Trophoblast cell (in vitro differentiated cells and primary cell): ENCODE measurements at regions not wholly inside any gene's neighbourhood (a gene's known extent, or its start where the extent isn't known, plus 50 kb on each side); places are given as distances from the start of the nearest gene placed in this dataset.

Experiments used
- DNase-seq, 2 donors: peaks; one replicate each; pipeline ENCODE4 v3.0.0-alpha.2; 2016
- H2AFZ ChIP-seq: 2 replicates; pipeline ENCODE4 v1.6.1; 2013; ENCODE audit warnings: low read length, moderate library complexity, mild to moderate bottlenecking; ENCODE audit not compliant: insufficient read depth, poor library complexity
- H2AK5ac ChIP-seq: 2 replicates; pipeline ENCODE4 v1.6.1; 2013; ENCODE audit warnings: mild to moderate bottlenecking, low read length
- H2BK120ac ChIP-seq: 2 replicates; pipeline ENCODE4 v1.6.1; 2013; ENCODE audit warnings: low read length, mild to moderate bottlenecking, moderate library complexity; ENCODE audit not compliant: insufficient read depth, poor library complexity
- H2BK12ac ChIP-seq: 2 replicates; pipeline ENCODE4 v1.6.1; 2013; ENCODE audit warnings: mild to moderate bottlenecking, low read length, moderate library complexity
- H2BK5ac ChIP-seq: 2 replicates; pipeline ENCODE4 v1.6.1; 2013; ENCODE audit warnings: low read length, low read depth, moderate library complexity, mild to moderate bottlenecking; ENCODE audit not compliant: poor library complexity
- H3K14ac ChIP-seq: 2 replicates; pipeline ENCODE4 v1.6.1; 2013; ENCODE audit warnings: mild to moderate bottlenecking, low read length
- H3K18ac ChIP-seq: 2 replicates; pipeline ENCODE4 v1.6.1; 2013; ENCODE audit warnings: mild to moderate bottlenecking, low read length
- H3K23ac ChIP-seq: 2 replicates; pipeline ENCODE4 v1.6.1; 2013; ENCODE audit warnings: low read length
- H3K27ac ChIP-seq: 2 replicates; pipeline ENCODE4 v1.5.1; 2013; ENCODE audit warnings: low read depth, mild to moderate bottlenecking, inconsistent platforms, low read length, moderate library complexity
- H3K27me3 ChIP-seq: 2 replicates; pipeline ENCODE4 v1.6.1; 2013; ENCODE audit warnings: inconsistent platforms, mild to moderate bottlenecking, low read length, moderate library complexity; ENCODE audit not compliant: insufficient read depth
- H3K36me3 ChIP-seq, 2 experiments: 1 replicate in 1 of 2; 2 replicates in 1 of 2; pipeline ENCODE4 v1.6.1; 2013; ENCODE audit warnings: low read length in 2 of 2, mild to moderate bottlenecking in 2 of 2, moderate library complexity in 1 of 2; ENCODE audit not compliant: insufficient read depth in 2 of 2, control insufficient read depth in 1 of 2
- H3K4ac ChIP-seq: 2 replicates; pipeline ENCODE4 v1.6.1; 2013; ENCODE audit warnings: low read depth, mild to moderate bottlenecking, low read length, moderate library complexity
- H3K4me1 ChIP-seq, 2 experiments: 1 replicate in 1 of 2; 2 replicates in 1 of 2; pipeline ENCODE4 v1.6.1; 2013; ENCODE audit warnings: low read length in 2 of 2, mild to moderate bottlenecking in 2 of 2, moderate library complexity in 1 of 2; ENCODE audit not compliant: insufficient read depth in 2 of 2, control insufficient read depth in 1 of 2
- H3K4me2 ChIP-seq: 2 replicates; pipeline ENCODE4 v1.6.1; 2013; ENCODE audit warnings: inconsistent platforms, mild to moderate bottlenecking, low read length, moderate library complexity
- H3K4me3 ChIP-seq: 2 replicates; pipeline ENCODE4 v1.5.1; 2013; ENCODE audit warnings: mild to moderate bottlenecking, low read depth, low read length, inconsistent platforms
- H3K79me1 ChIP-seq: one replicate; pipeline ENCODE4 v1.6.1; 2013; ENCODE audit warnings: low read length
- H3K79me2 ChIP-seq: 2 replicates; pipeline ENCODE4 v1.6.1; 2013; ENCODE audit warnings: low read length, mild to moderate bottlenecking; ENCODE audit not compliant: control insufficient read depth, insufficient read depth, poor library complexity
- H3K9ac ChIP-seq: 2 replicates; pipeline ENCODE4 v1.6.1; 2013; ENCODE audit warnings: mild to moderate bottlenecking, low read length
- H3K9me3 ChIP-seq: 2 replicates; pipeline ENCODE4 v1.6.1; 2013; ENCODE audit warnings: low read depth, mild to moderate bottlenecking, control low read depth, inconsistent platforms, low read length; ENCODE audit not compliant: insufficient read depth
- H4K12ac ChIP-seq: 2 replicates; pipeline ENCODE4 v1.6.1; 2013; ENCODE audit warnings: low read depth, mild to moderate bottlenecking, low read length, moderate library complexity
- H4K8ac ChIP-seq: 2 replicates; pipeline ENCODE4 v1.6.1; 2013; ENCODE audit warnings: low read depth, mild to moderate bottlenecking, low read length, moderate library complexity
- H4K91ac ChIP-seq: one replicate; pipeline ENCODE4 v1.6.1; 2013; ENCODE audit warnings: low read depth, mild to moderate bottlenecking, low read length, moderate library complexity
- WGBS: extraction: QIAGEN DNeasy Blood & Tissue Kit; methylation state at CpG from one replicate; pipeline ENCODE4 v1.1.7; 2013; ENCODE audit warnings: missing lambda C conversion rate; ENCODE audit not compliant: insufficient read length, insufficient coverage; ENCODE audit errors: extremely low coverage; 5-methylcytosine and 5-hydroxymethylcytosine counted together

DNA sequence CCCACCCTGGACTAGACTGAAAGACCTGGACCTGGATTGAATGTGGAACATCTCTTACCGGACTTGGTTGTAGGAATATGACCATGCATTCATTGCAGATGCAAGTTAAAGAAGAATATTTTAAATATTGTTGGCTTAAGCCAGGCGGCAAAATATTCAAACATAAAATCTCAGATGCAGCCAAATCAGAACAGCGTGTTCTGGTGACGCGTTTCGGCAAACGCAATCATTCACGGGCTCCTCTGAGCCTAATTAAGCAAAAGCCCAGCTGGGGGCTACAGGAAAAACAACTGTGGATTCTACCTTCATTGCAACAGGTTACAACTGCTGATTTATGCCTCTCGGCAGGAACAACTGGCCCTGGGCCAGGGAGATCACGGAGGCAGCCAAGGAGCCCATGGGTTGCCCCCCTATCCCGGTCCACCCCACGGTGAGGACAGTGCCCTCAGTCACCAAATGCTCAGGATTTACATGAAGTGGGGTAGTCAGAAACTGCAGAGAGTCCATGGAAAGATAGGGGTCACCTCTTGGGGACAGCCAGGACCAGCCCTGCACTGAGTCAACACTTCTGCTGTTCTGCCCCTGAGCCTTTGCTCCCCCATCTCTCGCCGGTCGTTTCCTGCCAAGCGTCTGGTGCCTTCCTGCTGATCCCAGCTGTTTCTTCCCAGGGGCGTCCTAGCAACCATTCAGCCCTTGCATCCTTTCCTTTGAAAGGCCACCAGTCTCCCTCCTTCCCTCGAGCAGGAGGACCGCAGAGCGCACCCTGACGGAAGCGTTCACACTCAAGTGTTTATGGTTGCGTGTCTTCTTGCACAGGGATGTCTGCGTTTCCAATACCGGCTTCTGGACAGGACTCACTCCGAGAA lies 64.4 kb upstream of the SFMBT2 start:
- H2AFZ ChIP-seq = no peak overlapping the region
- no peak overlapping the region for H3K4ac ChIP-seq
- H2AK5ac ChIP-seq = no peak overlapping the region
- H3K23ac ChIP-seq = no peak overlapping the region
- H3K79me2 ChIP-seq = no peaks in the 10 kb centered on the region
- no peak overlapping the region for H3K27ac ChIP-seq
- no peak overlapping the region for H3K18ac ChIP-seq
- no peak overlapping the region for H3K14ac ChIP-seq
- no peaks in the 10 kb centered on the region for H3K9me3 ChIP-seq
- WGBS = no CpG with 5 or more reads among the region's 26 CpGs
- no peak overlapping the region for H2BK12ac ChIP-seq
- H3K4me3 ChIP-seq = no peak overlapping the region
- H3K36me3 ChIP-seq = no peaks in the 10 kb centered on the region
- no peak overlapping the region for H4K91ac ChIP-seq
- no peaks in the 10 kb centered on the region for H3K4me1 ChIP-seq
- H3K9ac ChIP-seq = no peak overlapping the region
- no peaks in the 10 kb centered on the region for H3K79me1 ChIP-seq
- no peaks in the 10 kb centered on the region for H3K27me3 ChIP-seq
- H3K4me2 ChIP-seq = no peak overlapping the region
- H4K12ac ChIP-seq = no peak overlapping the region
- DNase-seq = no peak
- H2BK5ac ChIP-seq = no peak overlapping the region
- H4K8ac ChIP-seq = no peak overlapping the region
- H2BK120ac ChIP-seq = no peak overlapping the region

DNA sequence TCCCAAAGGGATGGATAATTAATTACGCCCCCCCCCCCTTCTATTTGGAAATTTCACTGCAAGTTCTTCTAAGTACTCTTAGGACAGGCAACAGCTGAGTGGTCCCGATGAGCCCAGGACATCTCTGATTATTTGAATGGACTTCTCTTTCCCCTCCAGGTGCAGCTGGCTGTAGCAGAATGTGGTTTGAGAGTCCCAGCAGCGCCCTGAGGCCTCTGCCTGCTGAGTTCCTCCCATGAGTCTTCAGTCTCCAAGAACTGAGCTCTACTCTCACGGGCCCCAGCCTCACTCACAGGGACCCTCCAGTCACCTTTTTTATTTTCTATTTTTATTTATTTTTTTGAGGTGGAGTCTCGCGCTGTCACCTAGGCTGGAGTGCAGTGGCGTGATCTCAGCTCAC lies 63.6 kb upstream of the SFMBT2 start:
- Histone ChIP-seq H3K27ac (no peak overlapping the region), H2BK12ac (no peak overlapping the region), H2BK120ac (no peak overlapping the region), H4K8ac (no peak overlapping the region), H3K23ac (no peak overlapping the region), H4K91ac (no peak overlapping the region), H3K27me3 (no peaks in the 10 kb centered on the region), H3K4ac (no peak overlapping the region), H3K9me3 (no peaks in the 10 kb centered on the region), H2AFZ (no peak overlapping the region), H3K4me3 (no peak overlapping the region), H3K36me3 (no peaks in the 10 kb centered on the region), H2BK5ac (no peak overlapping the region), H3K14ac (no peak overlapping the region), H3K79me2 (no peaks in the 10 kb centered on the region), H3K4me2 (no peak overlapping the region), H3K4me1 (no peaks in the 10 kb centered on the region), H4K12ac (no peak overlapping the region), H3K9ac (no peak overlapping the region), H3K18ac (no peak overlapping the region), H2AK5ac (no peak overlapping the region), H3K79me1 (no peaks in the 10 kb centered on the region)
- WGBS = no CpG with 5 or more reads among the region's 7 CpGs
- DNase-seq = no peak

GRCh38 chr10:7473474-7473873 lies 62.6 kb upstream of the SFMBT2 start:
- Histone ChIP-seq H3K18ac (no peak overlapping the region), H4K12ac (no peak overlapping the region), H2AFZ (no peak overlapping the region), H2BK5ac (no peak overlapping the region), H3K4ac (no peak overlapping the region), H3K27me3 (no peaks in the 10 kb centered on the region), H3K79me1 (no peaks in the 10 kb centered on the region), H3K27ac (no peak overlapping the region), H3K79me2 (no peaks in the 10 kb centered on the region), H4K91ac (no peak overlapping the region), H2BK12ac (no peak overlapping the region), H4K8ac (no peak overlapping the region), H3K36me3 (no peaks in the 10 kb centered on the region), H3K4me3 (no peak overlapping the region), H3K9ac (no peak overlapping the region), H3K23ac (no peak overlapping the region), H2AK5ac (no peak overlapping the region), H3K9me3 (no peaks in the 10 kb centered on the region), H3K14ac (no peak overlapping the region), H3K4me2 (no peak overlapping the region), H3K4me1 (no peaks in the 10 kb centered on the region), H2BK120ac (no peak overlapping the region)
- no peak for DNase-seq

GRCh38 chr10:7471720-7472367 lies 61.0 kb upstream of the SFMBT2 start:
- no CpG with 5 or more reads among the region's 9 CpGs for WGBS
- Histone ChIP-seq H3K14ac (no peak overlapping the region), H3K4me3 (no peak overlapping the region), H3K9ac (no peak overlapping the region), H2AFZ (no peak overlapping the region), H3K36me3 (no peaks in the 10 kb centered on the region), H3K4me2 (no peak overlapping the region), H2BK12ac (no peak overlapping the region), H3K27ac (no peak overlapping the region), H3K27me3 (no peaks in the 10 kb centered on the region), H3K9me3 (no peaks in the 10 kb centered on the region), H3K4me1 (no peaks in the 10 kb centered on the region), H2BK120ac (no peak overlapping the region), H3K18ac (no peak overlapping the region), H4K12ac (no peak overlapping the region), H2AK5ac (no peak overlapping the region), H4K91ac (no peak overlapping the region), H3K4ac (no peak overlapping the region), H3K79me1 (no peaks in the 10 kb centered on the region), H4K8ac (no peak overlapping the region), H3K23ac (no peak overlapping the region), H2BK5ac (no peak overlapping the region), H3K79me2 (no peaks in the 10 kb centered on the region)
- DNase-seq = no peak
